Keratinocyte (primary cell): ENCODE measurements at regions not wholly inside any gene's neighbourhood (a gene's known extent, or its start where the extent isn't known, plus 50 kb on each side); places are given as distances from the start of the nearest gene placed in this dataset.

ENCODE experiments used
- CTCF ChIP-seq, 3 experiments: IDR thresholded peaks in 1 of 3; conservative IDR thresholded peaks in 1 of 3; optimal IDR thresholded peaks in 1 of 3; 2 replicates in 2 of 3; 3 replicates in 1 of 3; pipeline versions ENCODE3 to v1.5.1; 2011; ENCODE audit warnings: low read length in 3 of 3, mild to moderate bottlenecking in 3 of 3, moderate library complexity in 2 of 3, control low read depth in 1 of 3, inconsistent platforms in 1 of 3; ENCODE audit not compliant: insufficient read depth in 2 of 3; ENCODE audit errors: extremely low read depth in 1 of 3
- EZH2 ChIP-seq: IDR thresholded peaks from one replicate; pipeline ENCODE4 v1.6.1; 2012; ENCODE audit warnings: inconsistent platforms, mild to moderate bottlenecking, low read length, moderate library complexity

GRCh38 chr2:120406566-120406965 is 60.6 kb downstream of the INHBB start:
- TF ChIP-seq CTCF (optimal IDR thresholded peaks at IDR 0.05 in 1 of 3, IDR thresholded peaks at IDR 0.05 in 1 of 3, conservative IDR thresholded peaks at IDR 0.05 in 1 of 3; ENCODE audit: extremely low read depth in 1 of 3, insufficient read depth in 2 of 3, low read length in 3 of 3) (no peak), EZH2 (no peak)
